Epithelial cell of esophagus (primary cell): ENCODE measurements at regions not wholly inside any gene's neighbourhood (a gene's known extent, or its start where the extent isn't known, plus 50 kb on each side); places are given as distances from the start of the nearest gene placed in this dataset.

ENCODE experiments used
- DNase-seq: peaks from one replicate; pipeline ENCODE4 v3.0.0; 2010; ENCODE audit warnings: low read depth
- H3K4me3 ChIP-seq: 2 replicates; pipeline ENCODE4 v1.5.1; 2011; ENCODE audit warnings: mild to moderate bottlenecking, low read length, control low read depth
- CTCF ChIP-seq: IDR thresholded peaks from 2 replicates; pipeline ENCODE4 v1.5.1; 2011; ENCODE audit warnings: low read depth, mild to moderate bottlenecking, low read length, control low read depth, inconsistent platforms; ENCODE audit not compliant: insufficient read depth; ENCODE audit errors: missing control alignments

GRCh38 chr10:131656009-131656408, 244.8 kb upstream of the PPP2R2D start:
- H3K4me3 ChIP-seq, result no peak overlapping the region
- DNase-seq, result no peak
- TF ChIP-seq CTCF, result no peak

GRCh38 chr10:131656431-131656841, 244.4 kb upstream of the PPP2R2D start:
- H3K4me3 ChIP-seq, result no peak overlapping the region
- TF ChIP-seq CTCF, result no peak
- no peak for DNase-seq

- no peak for TF ChIP-seq CTCF
- no peak overlapping the region for H3K4me3 ChIP-seq
- DNase-seq, result no peak
These were observed 243.4 kb upstream of the PPP2R2D start for GRCh38 chr10:131657318-131657984.

- DNase-seq, result no peak
- H3K4me3 ChIP-seq, result no peak overlapping the region
- TF ChIP-seq CTCF, result no peak
These were observed 242.8 kb upstream of the PPP2R2D start for GRCh38 chr10:131657985-131658330.

DNA sequence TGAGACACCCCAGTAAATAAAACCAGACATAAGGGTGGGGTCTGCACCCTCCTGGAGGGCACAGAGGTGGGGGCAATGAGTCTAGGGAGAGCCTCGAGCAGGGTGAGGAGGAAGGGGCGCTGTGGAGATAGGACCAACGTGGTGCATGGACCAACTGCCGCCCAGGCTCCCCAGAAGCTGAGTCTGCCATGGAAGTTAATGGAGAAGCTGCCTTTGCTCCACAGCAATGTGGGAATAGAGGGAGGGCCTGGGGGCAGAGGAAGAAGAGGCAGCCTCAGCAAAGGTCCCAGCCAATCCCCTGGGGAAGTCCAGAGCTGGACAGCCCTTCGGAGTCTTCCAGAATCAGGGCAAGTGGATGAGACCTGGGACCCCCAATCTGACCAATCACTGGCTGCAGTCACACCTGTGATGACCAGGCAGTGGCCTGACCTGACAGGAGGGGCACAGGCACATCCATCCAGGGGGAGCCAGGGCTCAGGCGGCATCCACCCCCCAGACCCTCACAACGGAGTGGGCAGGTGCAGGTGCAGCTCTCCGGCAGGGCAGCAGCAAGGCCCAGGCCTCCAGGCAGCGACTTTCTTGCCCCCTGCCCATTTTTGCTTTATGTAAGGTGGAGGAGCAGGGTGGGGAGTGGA, 242.2 kb upstream of the PPP2R2D start:
- no peak for DNase-seq
- TF ChIP-seq CTCF, result no peak
- no peak overlapping the region for H3K4me3 ChIP-seq

- no peak overlapping the region for H3K4me3 ChIP-seq
- no peak for TF ChIP-seq CTCF
- DNase-seq, result no peak
These were observed 240.4 kb upstream of the PPP2R2D start for GRCh38 chr10:131660427-131660826.

DNA sequence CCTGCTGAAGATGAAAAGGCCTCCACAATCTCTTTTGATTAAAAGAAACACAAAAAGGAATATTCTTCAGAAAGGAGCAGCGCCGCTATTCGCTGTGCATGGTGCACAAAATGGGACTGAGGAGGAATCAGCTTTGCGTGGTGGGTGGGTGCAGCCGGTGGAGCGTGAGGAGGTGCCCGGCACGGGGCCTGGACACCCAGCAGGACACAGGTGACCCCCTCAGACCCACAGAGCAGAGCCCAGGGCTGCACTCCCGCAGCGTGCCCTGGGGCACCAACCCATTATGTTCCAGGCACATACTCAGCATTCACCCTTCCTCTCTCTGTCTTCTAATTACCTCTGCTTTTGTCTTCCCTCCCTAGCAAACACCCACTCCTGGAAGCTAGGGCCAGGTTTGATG, 238.0 kb upstream of the PPP2R2D start:
- no peak for DNase-seq
- no peak overlapping the region for H3K4me3 ChIP-seq
- no peak for TF ChIP-seq CTCF
